ENCODE measurements at regions not wholly inside any gene's neighbourhood (a gene's known extent, or its start where the extent isn't known, plus 50 kb on each side); places are given as distances from the start of the nearest gene placed in this dataset.
A peak's percentile ranks its signal among the peaks of the same experiment; 100 is the strongest.

DNA sequence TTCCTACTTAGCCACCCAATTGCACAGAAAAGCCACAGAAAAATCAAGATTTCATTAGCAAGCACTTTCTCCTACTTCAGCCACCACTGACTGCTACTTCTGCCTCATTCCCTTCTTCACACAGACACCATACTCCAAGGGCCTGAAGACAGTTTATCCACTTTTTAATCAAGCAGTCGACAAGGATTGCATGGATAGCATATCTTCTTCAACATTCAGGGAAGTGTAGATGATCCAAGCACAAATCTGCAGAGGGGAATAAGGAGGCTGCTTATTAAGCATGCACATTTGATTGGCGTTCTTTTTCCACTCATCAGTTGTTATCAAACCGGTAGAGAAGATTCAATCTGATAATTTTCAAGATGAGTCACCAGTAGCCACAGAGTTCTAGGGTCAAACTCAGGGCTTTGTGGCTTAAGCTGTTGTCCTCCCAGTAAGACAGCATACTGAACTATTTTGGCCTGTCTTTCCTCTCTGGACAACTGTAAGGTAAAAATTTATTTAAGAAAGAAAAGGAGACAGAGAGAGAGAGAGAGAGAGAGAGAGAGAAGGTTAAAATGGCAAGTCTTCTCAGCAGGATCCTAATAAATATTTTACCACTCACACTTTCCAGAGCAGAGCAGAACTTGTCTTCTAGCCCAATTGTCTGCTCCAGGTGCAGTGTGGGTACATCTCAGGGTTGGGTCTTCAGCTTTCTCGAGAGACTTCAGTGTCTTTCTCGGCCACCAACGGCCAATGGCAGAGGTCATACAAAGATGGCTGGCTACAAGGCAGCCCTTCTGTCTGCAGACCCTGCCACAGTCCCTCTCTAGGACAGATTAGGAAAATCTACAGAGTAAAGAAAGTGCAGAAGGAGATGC lies 80.6 kb upstream of the BHLHE40 start:
- no peak overlapping the region for H3K4me3 ChIP-seq (ENCODE audit: insufficient read depth, low read depth, low read length)
- H2AFZ ChIP-seq (replicated peaks; ENCODE audit: low read length, poor library complexity), result no peak overlapping the region
- dilution Hi-C loops (cut with HindIII; ENCODE audit: low sequenced_read_pairs, unreplicated experiment), result no loop called here
- no peaks in the 10 kb centered on the region for H3K36me3 ChIP-seq (ENCODE audit: control insufficient read depth, insufficient read depth, low read length)
- no peak overlapping the region for H3K23ac ChIP-seq (ENCODE audit: low read depth, low read length)
- H3K79me1 ChIP-seq (ENCODE audit: low read depth in 1 of 2, low read length in 2 of 2), result no peaks in the 10 kb centered on the region
- H3K9ac ChIP-seq (ENCODE audit: low read depth, low read length), result no peak overlapping the region
- no peak overlapping the region for H3K56ac ChIP-seq (ENCODE audit: extremely low read depth, insufficient read depth, low read length)
- in situ Hi-C loops (cut with MboI; ENCODE audit: low sequenced_read_pairs), result no loop called here
- ATAC-seq (ENCODE audit: low read depth) (no peak; the same call in 1 of the 2 replicates), DNase-seq (peak; percentile 9)
- no peak for TF ChIP-seq NFE2L2 (IDR thresholded peaks at IDR 0.05; ENCODE audit: low read depth, low read length)
- no peak for TF ChIP-seq RCOR1 (IDR thresholded peaks at IDR 0.05; ENCODE audit: insufficient replicate concordance, low read length)
- TF ChIP-seq CEBPB (IDR thresholded peaks at IDR 0.05; ENCODE audit: low read depth, low read length), result no peak
- no peak for TF ChIP-seq MXI1 (IDR thresholded peaks at IDR 0.05; ENCODE audit: borderline replicate concordance, low read depth, low read length)
- TF ChIP-seq MAZ (IDR thresholded peaks at IDR 0.05; ENCODE audit: borderline replicate concordance, low read depth, low read length), result no peak
- no peak for TF ChIP-seq RAD21 (IDR thresholded peaks at IDR 0.05; ENCODE audit: low read length)
- TF ChIP-seq SMC3 (IDR thresholded peaks at IDR 0.05; ENCODE audit: low read depth, low read length), result no peak
- no peak for TF ChIP-seq RFX5 (IDR thresholded peaks at IDR 0.05; ENCODE audit: low read depth, low read length)
- TF ChIP-seq FOS (IDR thresholded peaks at IDR 0.05; ENCODE audit: low read depth, low read length), result no peak
- TF ChIP-seq, protein P1, sequence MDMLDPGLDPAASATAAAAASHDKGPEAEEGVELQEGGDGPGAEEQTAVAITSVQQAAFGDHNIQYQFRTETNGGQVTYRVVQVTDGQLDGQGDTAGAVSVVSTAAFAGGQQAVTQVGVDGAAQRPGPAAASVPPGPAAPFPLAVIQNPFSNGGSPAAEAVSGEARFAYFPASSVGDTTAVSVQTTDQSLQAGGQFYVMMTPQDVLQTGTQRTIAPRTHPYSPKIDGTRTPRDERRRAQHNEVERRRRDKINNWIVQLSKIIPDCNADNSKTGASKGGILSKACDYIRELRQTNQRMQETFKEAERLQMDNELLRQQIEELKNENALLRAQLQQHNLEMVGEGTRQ (IDR thresholded peaks at IDR 0.05; ENCODE audit: low read depth, low read length), result no peak
- TF ChIP-seq, protein P2, sequence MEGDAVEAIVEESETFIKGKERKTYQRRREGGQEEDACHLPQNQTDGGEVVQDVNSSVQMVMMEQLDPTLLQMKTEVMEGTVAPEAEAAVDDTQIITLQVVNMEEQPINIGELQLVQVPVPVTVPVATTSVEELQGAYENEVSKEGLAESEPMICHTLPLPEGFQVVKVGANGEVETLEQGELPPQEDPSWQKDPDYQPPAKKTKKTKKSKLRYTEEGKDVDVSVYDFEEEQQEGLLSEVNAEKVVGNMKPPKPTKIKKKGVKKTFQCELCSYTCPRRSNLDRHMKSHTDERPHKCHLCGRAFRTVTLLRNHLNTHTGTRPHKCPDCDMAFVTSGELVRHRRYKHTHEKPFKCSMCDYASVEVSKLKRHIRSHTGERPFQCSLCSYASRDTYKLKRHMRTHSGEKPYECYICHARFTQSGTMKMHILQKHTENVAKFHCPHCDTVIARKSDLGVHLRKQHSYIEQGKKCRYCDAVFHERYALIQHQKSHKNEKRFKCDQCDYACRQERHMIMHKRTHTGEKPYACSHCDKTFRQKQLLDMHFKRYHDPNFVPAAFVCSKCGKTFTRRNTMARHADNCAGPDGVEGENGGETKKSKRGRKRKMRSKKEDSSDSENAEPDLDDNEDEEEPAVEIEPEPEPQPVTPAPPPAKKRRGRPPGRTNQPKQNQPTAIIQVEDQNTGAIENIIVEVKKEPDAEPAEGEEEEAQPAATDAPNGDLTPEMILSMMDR (conservative IDR thresholded peaks at IDR 0.05; ENCODE audit: low read depth, low read length), result no peak
- no peak overlapping the region for H3K18ac ChIP-seq (ENCODE audit: low read depth, low read length)
- H3K27me3 ChIP-seq (ENCODE audit: control insufficient read depth, insufficient read depth, low read length), result peaks cover 4% of the 10 kb centered on the region; the same call in 1 of the 2 replicates
- no peak overlapping the region for H4K91ac ChIP-seq (ENCODE audit: insufficient read depth, low read depth, low read length)
- no peak overlapping the region for H2AK5ac ChIP-seq (ENCODE audit: low read depth, low read length)
- H2BK5ac ChIP-seq (ENCODE audit: low read depth, low read length, poor library complexity, severe bottlenecking), result no peak overlapping the region
- intact Hi-C loops (cut with micrococcal nuclease), result no loop called here
- ChIA-PET POLR2A (ENCODE audit: unreplicated experiment) (no interaction called here), CTCF (no interaction called here)
- H3K9me3 ChIP-seq (ENCODE audit: control insufficient read depth, insufficient read depth, low read length), result no peaks in the 10 kb centered on the region
- no peak overlapping the region for H3K14ac ChIP-seq (replicated peaks; ENCODE audit: low read depth, low read length)
- no peak overlapping the region for H3K27ac ChIP-seq (ENCODE audit: insufficient read depth, low read length)
- H4K20me1 ChIP-seq (ENCODE audit: insufficient read depth, low read length), result no peaks in the 10 kb centered on the region
- peak overlapping the region; percentile 40 for H3K4me2 ChIP-seq (ENCODE audit: low read depth, low read length)
- BruUV-seq (replicated peaks), result no TSS peak
- no CpG with 5 or more reads among the region's 6 CpGs for WGBS, 2 experiments (ENCODE audit: extremely low coverage in 2 of 2, insufficient read length in 1 of 2)
- no peak overlapping the region for H2AK9ac ChIP-seq (replicated peaks; ENCODE audit: low read depth, low read length, poor library complexity)
- no peak overlapping the region for H4K5ac ChIP-seq (ENCODE audit: low read depth, low read length)
- H3K9me1 ChIP-seq (ENCODE audit: insufficient read depth, low read length), result peaks cover 3% of the 10 kb centered on the region
- no peak overlapping the region for H2BK15ac ChIP-seq (ENCODE audit: low read depth, low read length)
- 0 out of 2 replicates have a peak overlapping the region, but pooled peaks have one; percentile 2 for H3K4ac ChIP-seq (ENCODE audit: low read depth, low read length)
- H3K4me1 ChIP-seq (ENCODE audit: control insufficient read depth, insufficient read depth, low read length), result 0 out of 2 replicates have a peak, but pooled peaks cover 3% of the 10 kb centered on the region
- no peak overlapping the region for H4K8ac ChIP-seq (ENCODE audit: low read depth in 2 of 2, low read length in 2 of 2)
- H2BK120ac ChIP-seq (ENCODE audit: low read depth, low read length), result no peak overlapping the region
- no peak overlapping the region for H2BK20ac ChIP-seq (ENCODE audit: low read depth, low read length)

Data from IMR-90 (cell line).